ENCODE measurements at regions not wholly inside any gene's neighbourhood (a gene's known extent, or its start where the extent isn't known, plus 50 kb on each side); places are given as distances from the start of the nearest gene placed in this dataset.

DNA sequence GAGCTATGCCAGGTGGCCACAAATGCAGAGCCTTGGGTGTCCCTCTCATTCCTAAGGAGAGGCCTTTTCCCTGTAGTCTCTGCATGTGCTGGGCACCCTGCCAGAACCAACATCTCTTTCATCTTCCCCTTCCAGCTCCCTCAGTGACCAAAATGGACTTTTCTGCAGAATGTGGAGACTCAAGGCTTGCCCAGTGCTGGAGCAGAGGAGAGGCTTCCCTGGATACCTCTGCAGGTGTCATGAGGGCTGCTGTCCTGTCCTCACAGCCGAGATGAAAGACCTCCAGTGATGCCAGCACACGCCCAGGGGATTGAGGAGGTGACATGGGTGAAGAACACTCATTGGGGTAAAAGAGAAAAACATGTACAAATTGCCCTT is 347.0 kb upstream of the AJAP1 start:
- no peak for ATAC-seq
- Histone ChIP-seq H3K27me3 (peaks cover 36% of the 10 kb centered on the region), H3K4me3 (no peak overlapping the region), H3K27ac (no peak overlapping the region), H3K36me3 (no peaks in the 10 kb centered on the region), H3K9me3 (peaks cover 0 to 3% (median 0%) of the 10 kb centered on the region in 3 donors), H3K4me1 (no peaks in the 10 kb centered on the region)
- TF ChIP-seq EP300 (IDR thresholded peaks at IDR 0.05) (no peak), POLR2A (IDR thresholded peaks at IDR 0.05) (no peak), POLR2AphosphoS5 (IDR thresholded peaks at IDR 0.05) (no peak)
- TF ChIP-seq, protein P1, sequence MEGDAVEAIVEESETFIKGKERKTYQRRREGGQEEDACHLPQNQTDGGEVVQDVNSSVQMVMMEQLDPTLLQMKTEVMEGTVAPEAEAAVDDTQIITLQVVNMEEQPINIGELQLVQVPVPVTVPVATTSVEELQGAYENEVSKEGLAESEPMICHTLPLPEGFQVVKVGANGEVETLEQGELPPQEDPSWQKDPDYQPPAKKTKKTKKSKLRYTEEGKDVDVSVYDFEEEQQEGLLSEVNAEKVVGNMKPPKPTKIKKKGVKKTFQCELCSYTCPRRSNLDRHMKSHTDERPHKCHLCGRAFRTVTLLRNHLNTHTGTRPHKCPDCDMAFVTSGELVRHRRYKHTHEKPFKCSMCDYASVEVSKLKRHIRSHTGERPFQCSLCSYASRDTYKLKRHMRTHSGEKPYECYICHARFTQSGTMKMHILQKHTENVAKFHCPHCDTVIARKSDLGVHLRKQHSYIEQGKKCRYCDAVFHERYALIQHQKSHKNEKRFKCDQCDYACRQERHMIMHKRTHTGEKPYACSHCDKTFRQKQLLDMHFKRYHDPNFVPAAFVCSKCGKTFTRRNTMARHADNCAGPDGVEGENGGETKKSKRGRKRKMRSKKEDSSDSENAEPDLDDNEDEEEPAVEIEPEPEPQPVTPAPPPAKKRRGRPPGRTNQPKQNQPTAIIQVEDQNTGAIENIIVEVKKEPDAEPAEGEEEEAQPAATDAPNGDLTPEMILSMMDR (IDR thresholded peaks at IDR 0.05) = no peak
- WGBS, 2 donors (ENCODE audit: low coverage in 1 of 2) = no CpG with 5 or more reads among the region's 2 CpGs

DNA sequence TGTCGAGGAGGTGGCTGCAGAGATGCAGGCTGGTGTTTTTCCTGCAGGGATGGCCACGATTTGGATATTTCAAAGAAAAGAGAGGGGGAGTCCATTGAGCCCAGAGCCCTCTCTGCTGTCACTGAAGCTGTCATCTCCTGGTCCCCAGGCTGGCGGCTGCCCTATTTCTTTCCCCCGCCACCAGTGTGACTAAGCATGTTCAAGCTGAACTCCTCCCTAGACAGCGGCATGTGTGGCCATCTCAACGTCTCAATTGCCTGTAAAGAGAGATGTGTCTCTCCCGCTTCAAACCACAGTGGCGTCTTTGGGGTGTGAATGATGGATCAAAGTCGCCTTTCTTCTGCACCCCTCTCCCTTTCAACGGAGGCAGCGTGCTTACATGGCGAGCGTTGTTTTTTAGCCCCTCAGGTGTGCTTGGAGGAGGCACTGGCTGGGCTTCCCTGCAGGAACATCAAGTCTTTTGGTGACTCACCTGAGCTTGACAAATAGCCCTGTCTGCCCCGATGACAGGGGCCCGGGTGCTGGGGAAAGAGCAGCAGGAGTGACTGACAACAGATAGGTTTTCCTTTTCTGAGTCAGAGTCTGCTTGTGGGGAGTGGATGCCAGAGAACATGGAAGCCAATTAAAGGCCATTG is 346.4 kb upstream of the AJAP1 start:
- H3K36me3 ChIP-seq = no peaks in the 10 kb centered on the region
- H3K4me3 ChIP-seq = no peak overlapping the region
- TF ChIP-seq POLR2AphosphoS5 (IDR thresholded peaks at IDR 0.05) = no peak
- TF ChIP-seq POLR2A (IDR thresholded peaks at IDR 0.05) = no peak
- no peak for TF ChIP-seq EP300 (IDR thresholded peaks at IDR 0.05)
- TF ChIP-seq, protein P1 (IDR thresholded peaks at IDR 0.05) = no peak
- H3K27ac ChIP-seq = no peak overlapping the region
- no peak for ATAC-seq
- no peaks in the 10 kb centered on the region for H3K4me1 ChIP-seq
- 73 to 78% methylated on average over 8 to 14 of the region's 15 CpGs for WGBS, 2 donors (ENCODE audit: low coverage in 1 of 2)
- no peaks in the 10 kb centered on the region for H3K9me3 ChIP-seq
- peaks cover 34% of the 10 kb centered on the region for H3K27me3 ChIP-seq

DNA sequence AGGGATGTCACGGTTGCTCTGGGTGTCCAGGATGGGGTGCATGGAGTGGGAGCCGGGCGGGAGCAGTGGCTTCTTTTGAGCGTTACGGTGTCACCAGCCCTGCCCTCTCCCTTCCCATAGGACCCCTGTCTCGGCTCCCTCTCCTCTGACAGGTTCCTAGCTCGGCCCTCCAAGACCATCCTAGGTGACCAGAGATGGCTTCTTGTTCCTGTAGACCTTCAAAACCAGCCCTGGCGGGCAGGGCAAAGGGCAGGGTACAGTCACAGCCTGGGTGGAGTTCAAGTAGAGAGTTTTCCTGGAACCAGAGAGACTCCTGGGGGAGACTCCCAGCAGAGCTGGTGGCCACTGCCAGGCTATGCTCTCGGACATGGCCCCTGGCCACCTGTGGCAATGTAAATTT is 345.6 kb upstream of the AJAP1 start:
- ATAC-seq = no peak
- peaks cover 34% of the 10 kb centered on the region for H3K27me3 ChIP-seq
- TF ChIP-seq POLR2AphosphoS5 (IDR thresholded peaks at IDR 0.05) (no peak), POLR2A (IDR thresholded peaks at IDR 0.05) (no peak), EP300 (IDR thresholded peaks at IDR 0.05) (no peak)
- TF ChIP-seq, protein P1 (IDR thresholded peaks at IDR 0.05) = no peak
- H3K4me1 ChIP-seq = no peaks in the 10 kb centered on the region
- WGBS, 2 donors (ENCODE audit: low coverage in 1 of 2) = 75% methylated on average over 5 of the region's 9 CpGs; no CpG with 5 or more reads in 1 of the 2 donors
- no peaks in the 10 kb centered on the region for H3K36me3 ChIP-seq
- H3K27ac ChIP-seq = no peak overlapping the region
- H3K9me3 ChIP-seq = peaks cover 0 to 7% (median 0%) of the 10 kb centered on the region in 3 donors
- no peak overlapping the region for H3K4me3 ChIP-seq

DNA sequence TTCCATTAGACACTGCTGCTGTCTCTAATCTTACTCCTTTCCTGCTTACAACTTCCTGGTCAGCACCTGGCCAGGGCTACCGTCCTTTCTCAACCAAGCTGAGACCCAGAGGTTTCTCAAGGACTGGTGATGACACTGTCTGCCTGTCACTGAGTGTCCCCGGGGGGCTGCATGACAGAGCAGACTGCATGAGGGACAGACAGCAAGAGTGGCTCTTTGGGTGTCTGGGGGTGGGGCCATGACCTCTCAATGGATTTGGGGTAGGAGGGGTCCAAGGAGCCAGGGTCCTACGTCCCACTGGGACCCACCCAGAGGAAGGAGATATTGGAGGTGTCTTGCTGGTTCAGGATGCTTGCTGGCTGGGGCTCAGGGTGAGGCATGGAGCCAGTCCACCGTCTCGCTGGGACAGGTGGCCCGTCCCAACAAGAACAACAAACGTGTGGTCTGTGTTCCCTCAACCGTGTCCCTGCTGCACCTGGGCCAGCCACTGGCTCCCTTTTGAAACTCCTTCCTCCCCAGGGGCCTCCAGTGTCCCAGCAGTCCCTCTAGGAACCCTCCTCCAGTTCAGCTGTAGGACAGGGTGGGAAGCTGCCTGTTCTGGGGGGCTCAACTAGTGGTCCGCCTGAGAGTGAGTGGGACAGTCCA is 344.6 kb upstream of the AJAP1 start:
- TF ChIP-seq, protein P1 (IDR thresholded peaks at IDR 0.05) = no peak
- TF ChIP-seq POLR2AphosphoS5 (IDR thresholded peaks at IDR 0.05) (no peak), POLR2A (IDR thresholded peaks at IDR 0.05) (no peak), EP300 (IDR thresholded peaks at IDR 0.05) (no peak)
- no peaks in the 10 kb centered on the region for H3K4me1 ChIP-seq
- peaks cover 0 to 16% (median 0%) of the 10 kb centered on the region in 3 donors for H3K9me3 ChIP-seq
- WGBS, 2 donors (ENCODE audit: low coverage in 1 of 2) = 51 to 61% methylated on average over 4 to 6 of the region's 9 CpGs
- H3K36me3 ChIP-seq = no peaks in the 10 kb centered on the region
- ATAC-seq = no peak
- no peak overlapping the region for H3K27ac ChIP-seq
- H3K27me3 ChIP-seq = peaks cover 34% of the 10 kb centered on the region
- H3K4me3 ChIP-seq = no peak overlapping the region
